Activated CD4-positive, alpha-beta T cell treated with anti-CD3 and anti-CD28 coated beads, Interleukin-2, amount 10 ng/mL, durations not matched to agents 24 days and 14 days (primary cell): ENCODE measurements at regions not wholly inside any gene's neighbourhood (a gene's known extent, or its start where the extent isn't known, plus 50 kb on each side); places are given as distances from the start of the nearest gene placed in this dataset.
"Not testable (repeated sequence)": the region's sequence is repeated elsewhere in the genome, so short reads cannot be mapped to it uniquely, and the experiment has no call there.

ENCODE experiments used
- DNase-seq: peaks from one replicate; pipeline ENCODE4 v3.0.0; 2022
- H3K27ac Mint-ChIP-seq: one replicate; pipeline ENCODE4 v1.8.0; 2022; ENCODE audit warnings: mild to moderate bottlenecking, mixed read lengths
- H3K27me3 Mint-ChIP-seq: one replicate; pipeline ENCODE4 v1.8.0; 2022; ENCODE audit warnings: mixed read lengths
- H3K36me3 Mint-ChIP-seq: one replicate; pipeline ENCODE4 v1.8.0; 2022; ENCODE audit warnings: low read depth, mild to moderate bottlenecking, mixed read lengths
- H3K4me1 Mint-ChIP-seq: one replicate; pipeline ENCODE4 v1.8.0; 2021; ENCODE audit warnings: mixed read lengths
- H3K4me3 Mint-ChIP-seq: one replicate; pipeline ENCODE4 v1.8.0; 2022; ENCODE audit warnings: mild to moderate bottlenecking, moderate library complexity, mixed read lengths
- H3K9me3 Mint-ChIP-seq: one replicate; pipeline ENCODE4 v1.8.0; 2021; ENCODE audit warnings: mixed read lengths
- intact Hi-C: fragments of 100-400 bp; cut with micrococcal nuclease; formaldehyde crosslinking; loops from one replicate; pipeline ENCODE4 v1.15.1; 2023

- Mint-ChIP-seq H3K27me3 (no peaks in the 10 kb centered on the region), H3K4me1 (no peaks in the 10 kb centered on the region), H3K36me3 (no peaks in the 10 kb centered on the region), H3K27ac (no peak overlapping the region), H3K9me3 (no peaks in the 10 kb centered on the region), H3K4me3 (no peak overlapping the region)
- DNase-seq: no peak
- intact Hi-C loops: no loop called here
Observed at GRCh38 chr5:119752921-119753886, 123.8 kb downstream of the FAM170A start.

DNA sequence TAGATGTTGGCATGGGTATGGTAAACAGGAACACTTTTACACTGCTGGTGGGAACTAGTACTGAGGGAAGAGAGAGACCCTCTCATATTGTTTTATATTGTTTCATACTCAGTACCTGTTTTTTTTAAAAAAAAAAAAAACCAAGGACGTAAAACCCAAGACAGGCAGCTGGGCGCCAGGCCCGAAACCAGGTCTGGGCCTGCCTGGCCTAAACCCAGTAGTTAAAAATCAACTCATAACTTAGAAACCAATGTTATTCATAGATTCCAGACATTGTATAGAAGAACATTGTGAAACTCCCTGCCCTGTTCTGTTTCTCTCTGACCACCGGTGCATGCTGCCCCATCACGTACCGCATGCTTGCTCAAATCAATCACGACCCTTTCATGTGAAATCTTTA, 125.5 kb downstream of the FAM170A start:
- H3K27me3 Mint-ChIP-seq, H3K36me3 Mint-ChIP-seq, H3K4me1 Mint-ChIP-seq, DNase-seq, H3K9me3 Mint-ChIP-seq, H3K4me3 Mint-ChIP-seq, intact Hi-C loops, H3K27ac Mint-ChIP-seq: not testable (repeated sequence)

- no peak for DNase-seq
- H3K36me3 Mint-ChIP-seq: no peaks in the 10 kb centered on the region
- no peak overlapping the region for H3K27ac Mint-ChIP-seq
- no peak overlapping the region for H3K4me3 Mint-ChIP-seq
- intact Hi-C loops: no loop called here
- H3K9me3 Mint-ChIP-seq: no peaks in the 10 kb centered on the region
- H3K4me1 Mint-ChIP-seq: no peaks in the 10 kb centered on the region
- no peaks in the 10 kb centered on the region for H3K27me3 Mint-ChIP-seq
Observed at GRCh38 chr5:119757276-119757675, 127.9 kb downstream of the FAM170A start.

DNA sequence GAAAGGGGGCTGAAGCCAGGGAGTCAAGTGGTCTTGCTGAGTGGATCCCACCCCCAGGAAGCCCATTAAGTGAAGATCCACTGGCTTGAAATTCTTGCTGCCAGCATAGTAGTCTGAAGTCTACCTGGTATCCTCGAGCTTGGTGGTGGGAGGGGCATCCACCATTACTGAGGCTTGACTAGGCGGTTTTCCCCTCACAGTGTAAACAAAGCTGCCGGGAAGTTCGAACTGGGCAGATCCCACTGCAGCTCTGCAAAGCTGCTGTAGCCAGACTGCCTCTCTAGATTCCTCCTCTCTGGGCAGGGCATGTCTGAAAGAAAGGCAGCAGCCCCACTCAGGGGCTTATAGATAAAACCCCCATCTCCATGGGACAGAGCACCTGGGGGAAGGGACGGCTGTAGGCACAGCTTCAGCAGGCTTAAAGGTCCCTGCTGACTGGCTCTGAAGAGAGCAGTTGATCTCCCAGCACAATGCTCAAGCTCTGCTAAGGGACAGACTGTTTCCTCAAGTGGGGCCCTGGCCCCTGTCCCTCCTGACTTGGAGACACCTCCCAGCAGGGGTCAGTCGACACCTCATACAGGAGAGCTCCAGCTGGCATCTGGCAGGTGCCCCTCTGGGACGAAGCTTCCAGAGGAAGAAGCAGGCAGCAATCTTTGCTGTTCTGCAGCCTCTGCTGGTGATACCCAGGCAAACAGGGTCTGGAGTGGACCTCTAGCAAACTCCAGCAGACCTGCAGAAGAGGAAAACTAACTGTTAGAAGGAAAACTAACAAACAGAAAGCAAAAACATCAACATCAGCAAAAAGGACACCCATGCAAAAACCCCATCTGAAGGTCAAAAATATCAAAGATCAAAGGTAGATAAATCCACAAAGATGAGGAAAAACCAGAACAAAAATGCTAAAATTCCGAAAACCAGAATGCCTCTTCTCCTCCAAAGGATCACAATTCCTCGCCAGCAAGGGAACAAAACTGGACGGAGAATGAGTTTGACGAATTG, 140.6 kb downstream of the FAM170A start:
- H3K27ac Mint-ChIP-seq, H3K36me3 Mint-ChIP-seq, H3K4me3 Mint-ChIP-seq, DNase-seq, H3K27me3 Mint-ChIP-seq, intact Hi-C loops, H3K4me1 Mint-ChIP-seq, H3K9me3 Mint-ChIP-seq: not testable (repeated sequence)

DNA sequence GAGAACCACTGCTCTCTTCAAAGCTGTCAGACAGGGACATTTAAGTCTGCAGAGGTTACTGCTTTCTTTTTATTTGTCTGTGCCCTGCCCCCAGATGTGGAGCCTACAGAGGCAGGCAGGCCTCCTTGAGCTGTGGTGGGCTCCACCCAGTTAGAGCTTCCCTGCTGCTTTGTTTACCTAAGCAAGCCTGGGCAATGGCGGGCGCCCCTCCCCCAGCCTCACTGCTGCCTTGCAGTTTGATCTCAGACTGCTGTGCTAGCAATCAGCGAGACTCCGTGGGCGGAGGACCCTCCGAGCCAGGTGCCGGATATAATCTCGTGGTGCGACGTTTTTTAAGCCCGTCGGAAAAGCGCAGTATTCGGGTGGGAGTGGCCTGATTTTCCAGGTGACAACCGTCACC, 150.8 kb downstream of the FAM170A start:
- H3K36me3 Mint-ChIP-seq, H3K9me3 Mint-ChIP-seq, intact Hi-C loops, H3K27me3 Mint-ChIP-seq, H3K4me3 Mint-ChIP-seq, H3K4me1 Mint-ChIP-seq, H3K27ac Mint-ChIP-seq, DNase-seq: not testable (repeated sequence)

- intact Hi-C loops: no loop called here
- no peaks in the 10 kb centered on the region for H3K27me3 Mint-ChIP-seq
- DNase-seq: no peak
- H3K36me3 Mint-ChIP-seq: no peaks in the 10 kb centered on the region
- H3K9me3 Mint-ChIP-seq: no peaks in the 10 kb centered on the region
- H3K4me1 Mint-ChIP-seq: no peaks in the 10 kb centered on the region
- no peak overlapping the region for H3K27ac Mint-ChIP-seq
- H3K4me3 Mint-ChIP-seq: no peak overlapping the region
Observed at GRCh38 chr5:119785057-119785456, 155.7 kb downstream of the FAM170A start.

- no peak overlapping the region for H3K4me3 Mint-ChIP-seq
Observed at GRCh38 chr5:119789406-119790117, 160.2 kb downstream of the FAM170A start.

DNA sequence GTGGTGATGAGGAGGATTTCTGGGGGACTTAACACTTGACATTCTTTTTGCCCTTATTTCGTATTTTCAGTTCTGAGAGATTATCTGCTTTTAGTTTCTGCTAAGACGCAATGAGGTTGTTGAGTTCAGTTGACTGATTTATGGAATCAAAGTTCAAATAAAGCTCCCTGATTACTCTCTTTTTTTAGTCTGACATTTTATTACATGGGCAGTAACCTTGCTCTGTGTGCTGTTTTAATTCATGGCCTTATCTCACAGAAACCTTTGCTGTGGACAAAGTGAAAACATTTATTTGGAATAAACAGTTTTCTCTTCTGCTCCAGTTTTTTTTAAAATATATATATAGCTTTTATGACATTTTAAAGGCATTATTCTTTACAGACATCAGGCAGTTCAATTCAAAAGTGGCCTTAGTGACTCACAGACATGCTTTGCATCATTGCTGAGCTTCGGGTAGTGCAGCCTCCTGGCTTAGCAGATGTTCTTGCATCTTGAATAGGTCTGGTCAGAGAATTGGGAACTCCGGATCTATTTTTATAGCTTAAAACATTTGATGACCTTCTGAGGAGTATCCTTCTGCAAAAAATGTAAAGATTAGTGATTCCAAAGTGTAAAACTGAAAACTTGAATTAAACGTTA, 162.9 kb downstream of the FAM170A start:
- Mint-ChIP-seq H3K4me3 (no peak overlapping the region), H3K36me3 (no peaks in the 10 kb centered on the region), H3K4me1 (no peaks in the 10 kb centered on the region), H3K9me3 (no peaks in the 10 kb centered on the region), H3K27ac (no peak overlapping the region), H3K27me3 (peaks cover 2% of the 10 kb centered on the region)
- intact Hi-C loops: no loop called here
- DNase-seq: no peak

More at GRCh38 chr5:119789406-119790117, 160.2 kb downstream of the FAM170A start:
- no peaks in the 10 kb centered on the region for H3K9me3 Mint-ChIP-seq
- H3K36me3 Mint-ChIP-seq: no peaks in the 10 kb centered on the region
- no peak overlapping the region for H3K27ac Mint-ChIP-seq
- intact Hi-C loops: no loop called here
- H3K27me3 Mint-ChIP-seq: peaks cover 2% of the 10 kb centered on the region
- no peak for DNase-seq
- H3K4me1 Mint-ChIP-seq: no peaks in the 10 kb centered on the region

- intact Hi-C loops: no loop called here
- Mint-ChIP-seq H3K27ac (no peak overlapping the region), H3K4me3 (no peak overlapping the region)
Observed at GRCh38 chr5:119795768-119796167, 166.4 kb downstream of the FAM170A start.

GRCh38 chr5:119801570-119801969, 172.2 kb downstream of the FAM170A start:
- Mint-ChIP-seq H3K27me3 (no peaks in the 10 kb centered on the region), H3K36me3 (no peaks in the 10 kb centered on the region), H3K9me3 (no peaks in the 10 kb centered on the region), H3K27ac (no peak overlapping the region), H3K4me1 (no peaks in the 10 kb centered on the region), H3K4me3 (no peak overlapping the region)
- intact Hi-C loops: no loop called here
- no peak for DNase-seq

More at GRCh38 chr5:119795768-119796167, 166.4 kb downstream of the FAM170A start:
- no peaks in the 10 kb centered on the region for H3K27me3 Mint-ChIP-seq
- H3K36me3 Mint-ChIP-seq: no peaks in the 10 kb centered on the region
- no peaks in the 10 kb centered on the region for H3K9me3 Mint-ChIP-seq
- no peak for DNase-seq
- no peaks in the 10 kb centered on the region for H3K4me1 Mint-ChIP-seq

GRCh38 chr5:119808024-119808423, 178.7 kb downstream of the FAM170A start:
- Mint-ChIP-seq H3K27me3 (no peaks in the 10 kb centered on the region), H3K4me3 (no peak overlapping the region), H3K9me3 (peaks cover 9% of the 10 kb centered on the region), H3K36me3 (no peaks in the 10 kb centered on the region), H3K4me1 (no peaks in the 10 kb centered on the region), H3K27ac (no peak overlapping the region)
- intact Hi-C loops: no loop called here
- DNase-seq: no peak

- H3K4me3 Mint-ChIP-seq: no peak overlapping the region
- DNase-seq: no peak
- H3K9me3 Mint-ChIP-seq: peaks cover 9% of the 10 kb centered on the region
- intact Hi-C loops: no loop called here
- H3K27ac Mint-ChIP-seq: no peak overlapping the region
- no peaks in the 10 kb centered on the region for H3K4me1 Mint-ChIP-seq
- no peaks in the 10 kb centered on the region for H3K27me3 Mint-ChIP-seq
- no peaks in the 10 kb centered on the region for H3K36me3 Mint-ChIP-seq
Observed at GRCh38 chr5:119808474-119808873, 179.1 kb downstream of the FAM170A start.

DNA sequence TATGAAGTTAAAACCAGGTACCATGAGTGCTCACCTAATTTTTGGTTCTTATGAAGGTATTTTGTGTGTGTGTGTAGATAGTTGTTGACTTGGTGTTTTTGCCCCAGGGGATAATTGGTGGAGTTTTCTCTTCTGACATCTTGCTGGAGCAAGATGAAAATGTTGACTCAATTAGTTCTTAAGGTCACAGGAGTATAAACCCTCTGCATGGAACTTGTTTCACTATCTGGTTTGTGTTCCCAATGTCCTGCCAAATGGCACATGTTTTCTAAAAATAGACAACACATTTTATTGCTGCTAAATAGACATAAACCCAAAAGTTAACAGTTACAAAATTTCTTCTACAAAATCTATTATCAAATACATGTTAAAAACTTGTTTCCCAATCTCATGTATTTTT, 180.9 kb downstream of the FAM170A start:
- intact Hi-C loops: no loop called here
- Mint-ChIP-seq H3K4me1 (no peaks in the 10 kb centered on the region), H3K27me3 (no peaks in the 10 kb centered on the region), H3K27ac (no peak overlapping the region), H3K4me3 (no peak overlapping the region), H3K36me3 (no peaks in the 10 kb centered on the region), H3K9me3 (peaks cover 9% of the 10 kb centered on the region)
- no peak for DNase-seq
